ENCODE measurements at regions not wholly inside any gene's neighbourhood (a gene's known extent, or its start where the extent isn't known, plus 50 kb on each side); places are given as distances from the start of the nearest gene placed in this dataset.
"Not testable (repeated sequence)": the region's sequence is repeated elsewhere in the genome, so short reads cannot be mapped to it uniquely, and the experiment has no call there.

- H3K27me3 ChIP-seq (replicated peaks; ENCODE audit: insufficient read depth, low read depth, low read length, poor library complexity); POLR2A ChIA-PET (ENCODE audit: low non-redundant PET); H3K4me3 ChIP-seq (ENCODE audit: low read depth, low read length, poor library complexity, severe bottlenecking); CTCF ChIA-PET; BruUV-seq (replicated peaks); H3K9me3 ChIP-seq (ENCODE audit: low read depth, low read length, poor library complexity, severe bottlenecking); H3K27ac ChIP-seq (ENCODE audit: low read depth, low read length, poor library complexity, severe bottlenecking); DNase-seq (ENCODE audit: low spot score); H3K4me1 ChIP-seq (ENCODE audit: insufficient read depth, low read length, poor library complexity, severe bottlenecking); H3K36me3 ChIP-seq (ENCODE audit: insufficient read depth, low read length, poor library complexity, severe bottlenecking): not testable (repeated sequence)
- intact Hi-C loops (cut with micrococcal nuclease; ENCODE audit: unreplicated experiment): loop anchor here (10.0 kb wide), 1 partner anchor 56 kb away; no protein-coding TSS in a partner anchor
Measured at GRCh38 chr18:5830902-5831301, 64.4 kb downstream of the TMEM200C start.

GRCh38 chr18:5828913-5829312 lies 66.4 kb downstream of the TMEM200C start:
- Histone ChIP-seq H3K9me3 (ENCODE audit: low read depth, low read length, poor library complexity, severe bottlenecking) (no peaks in the 10 kb centered on the region), H3K4me3 (ENCODE audit: low read depth, low read length, poor library complexity, severe bottlenecking) (no peak overlapping the region), H3K4me1 (ENCODE audit: insufficient read depth, low read length, poor library complexity, severe bottlenecking) (no peaks in the 10 kb centered on the region), H3K36me3 (ENCODE audit: insufficient read depth, low read length, poor library complexity, severe bottlenecking) (no peaks in the 10 kb centered on the region), H3K27ac (ENCODE audit: low read depth, low read length, poor library complexity, severe bottlenecking) (no peak overlapping the region), H3K27me3 (replicated peaks; ENCODE audit: insufficient read depth, low read depth, low read length, poor library complexity) (no peaks in the 10 kb centered on the region)
- ChIA-PET CTCF (no interaction called here), POLR2A (ENCODE audit: low non-redundant PET) (no interaction called here)
- no peak for DNase-seq (ENCODE audit: low spot score)
- intact Hi-C loops (cut with micrococcal nuclease; ENCODE audit: unreplicated experiment): no loop called here
- TF ChIP-seq EZH2 (IDR thresholded peaks at IDR 0.05; ENCODE audit: borderline replicate concordance, low read depth, low read length, poor library complexity, severe bottlenecking): no peak
- no peak for TF ChIP-seq CTCF (conservative IDR thresholded peaks at IDR 0.05; ENCODE audit: low read depth, low read length)
- no TSS peak for BruUV-seq (replicated peaks)

- H3K4me3 ChIP-seq (ENCODE audit: low read depth, low read length, poor library complexity, severe bottlenecking): no peak overlapping the region
- H3K27me3 ChIP-seq (replicated peaks; ENCODE audit: insufficient read depth, low read depth, low read length, poor library complexity): no peaks in the 10 kb centered on the region
- intact Hi-C loops (cut with micrococcal nuclease; ENCODE audit: unreplicated experiment): no loop called here
- CTCF ChIA-PET: no interaction called here
- DNase-seq (ENCODE audit: low spot score): no peak
- no peaks in the 10 kb centered on the region for H3K9me3 ChIP-seq (ENCODE audit: low read depth, low read length, poor library complexity, severe bottlenecking)
- H3K27ac ChIP-seq (ENCODE audit: low read depth, low read length, poor library complexity, severe bottlenecking): no peak overlapping the region
- no TSS peak for BruUV-seq (replicated peaks)
- no peak for TF ChIP-seq CTCF (conservative IDR thresholded peaks at IDR 0.05; ENCODE audit: low read depth, low read length)
- POLR2A ChIA-PET (ENCODE audit: low non-redundant PET): no interaction called here
- H3K36me3 ChIP-seq (ENCODE audit: insufficient read depth, low read length, poor library complexity, severe bottlenecking): no peaks in the 10 kb centered on the region
- H3K4me1 ChIP-seq (ENCODE audit: insufficient read depth, low read length, poor library complexity, severe bottlenecking): no peaks in the 10 kb centered on the region
Measured at GRCh38 chr18:5825663-5826062, 69.7 kb downstream of the TMEM200C start.

- H3K9me3 ChIP-seq (ENCODE audit: low read depth, low read length, poor library complexity, severe bottlenecking): no peaks in the 10 kb centered on the region
- no peaks in the 10 kb centered on the region for H3K27me3 ChIP-seq (replicated peaks; ENCODE audit: insufficient read depth, low read depth, low read length, poor library complexity)
- ChIA-PET CTCF (no interaction called here), POLR2A (ENCODE audit: low non-redundant PET) (interaction anchor here (0.6 kb wide), 1 partner anchor 440 kb away, joined by 3 read pairs; no protein-coding TSS in a partner anchor)
- no TSS peak for BruUV-seq (replicated peaks)
- no peak for DNase-seq (ENCODE audit: low spot score)
- H3K36me3 ChIP-seq (ENCODE audit: insufficient read depth, low read length, poor library complexity, severe bottlenecking): no peaks in the 10 kb centered on the region
- no peaks in the 10 kb centered on the region for H3K4me1 ChIP-seq (ENCODE audit: insufficient read depth, low read length, poor library complexity, severe bottlenecking)
- intact Hi-C loops (cut with micrococcal nuclease; ENCODE audit: unreplicated experiment): no loop called here
- no peak overlapping the region for H3K4me3 ChIP-seq (ENCODE audit: low read depth, low read length, poor library complexity, severe bottlenecking)
- H3K27ac ChIP-seq (ENCODE audit: low read depth, low read length, poor library complexity, severe bottlenecking): no peak overlapping the region
- TF ChIP-seq CTCF (conservative IDR thresholded peaks at IDR 0.05; ENCODE audit: low read depth, low read length) (no peak), EZH2 (IDR thresholded peaks at IDR 0.05; ENCODE audit: borderline replicate concordance, low read depth, low read length, poor library complexity, severe bottlenecking) (no peak)
Measured at GRCh38 chr18:5824370-5824984, 70.8 kb downstream of the TMEM200C start.
